ENCODE measurements at regions not wholly inside any gene's neighbourhood (a gene's known extent, or its start where the extent isn't known, plus 50 kb on each side); places are given as distances from the start of the nearest gene placed in this dataset.
"Not testable (repeated sequence)": the region's sequence is repeated elsewhere in the genome, so short reads cannot be mapped to it uniquely, and the experiment has no call there.

- no peak for TF ChIP-seq CTCF (conservative IDR thresholded peaks at IDR 0.05; ENCODE audit: low read depth)
- CTCF ChIA-PET = no interaction called here
- DNase-seq (ENCODE audit: low spot score) = no peak
- H3K27ac ChIP-seq = no peak overlapping the region
- POLR2A ChIA-PET (ENCODE audit: low non-redundant PET) = no interaction called here
Observed at GRCh38 chr11:130560781-130561109, 112.3 kb downstream of the ADAMTS15 start.

- ChIA-PET CTCF (no interaction called here), POLR2A (ENCODE audit: low non-redundant PET) (no interaction called here)
- TF ChIP-seq CTCF (conservative IDR thresholded peaks at IDR 0.05; ENCODE audit: low read depth) = no peak
- H3K27ac ChIP-seq = no peak overlapping the region
- no peak for DNase-seq (ENCODE audit: low spot score)
Observed at GRCh38 chr11:130561441-130561881, 113.0 kb downstream of the ADAMTS15 start.

GRCh38 chr11:130562549-130562948 lies 114.1 kb downstream of the ADAMTS15 start:
- no peak for TF ChIP-seq CTCF (conservative IDR thresholded peaks at IDR 0.05; ENCODE audit: low read depth)
- no peak overlapping the region for H3K27ac ChIP-seq
- no peak for DNase-seq (ENCODE audit: low spot score)
- POLR2A ChIA-PET (ENCODE audit: low non-redundant PET) = no interaction called here
- CTCF ChIA-PET = interaction anchor here (0.6 to 0.7 kb wide), 2 partner anchors 68 to 205 kb away, joined by 3 to 4 read pairs; no protein-coding TSS in a partner anchor

- CTCF ChIA-PET; POLR2A ChIA-PET (ENCODE audit: low non-redundant PET); H3K27ac ChIP-seq; DNase-seq (ENCODE audit: low spot score): not testable (repeated sequence)
Observed at GRCh38 chr11:130566360-130566759, 117.9 kb downstream of the ADAMTS15 start.

- ChIA-PET POLR2A (ENCODE audit: low non-redundant PET) (no interaction called here), CTCF (interaction anchor here (1.1 kb wide), 1 partner anchor 137 kb away, joined by 4 read pairs; no protein-coding TSS in a partner anchor)
- no peak overlapping the region for H3K27ac ChIP-seq
- DNase-seq (ENCODE audit: low spot score) = no peak
- no peak for TF ChIP-seq CTCF (conservative IDR thresholded peaks at IDR 0.05; ENCODE audit: low read depth)
Observed at GRCh38 chr11:130571519-130571918, 123.1 kb downstream of the ADAMTS15 start.

- ChIA-PET POLR2A (ENCODE audit: low non-redundant PET) (no interaction called here), CTCF (interaction anchor here (1.1 kb wide), 1 partner anchor 137 kb away, joined by 4 read pairs; no protein-coding TSS in a partner anchor)
- no peak for DNase-seq (ENCODE audit: low spot score)
- no peak for TF ChIP-seq CTCF (conservative IDR thresholded peaks at IDR 0.05; ENCODE audit: low read depth)
- H3K27ac ChIP-seq = no peak overlapping the region
Observed at GRCh38 chr11:130571947-130572584, 123.6 kb downstream of the ADAMTS15 start.

- H3K27ac ChIP-seq = no peak overlapping the region
- CTCF ChIA-PET = no interaction called here
- POLR2A ChIA-PET (ENCODE audit: low non-redundant PET) = no interaction called here
- no peak for TF ChIP-seq CTCF (conservative IDR thresholded peaks at IDR 0.05; ENCODE audit: low read depth)
- DNase-seq (ENCODE audit: low spot score) = no peak
Observed at GRCh38 chr11:130573767-130574166, 125.3 kb downstream of the ADAMTS15 start.

Measured in RWPE1 (cell line).